ENCODE measurements at regions not wholly inside any gene's neighbourhood (a gene's known extent, or its start where the extent isn't known, plus 50 kb on each side); places are given as distances from the start of the nearest gene placed in this dataset.

GRCh38 chr1:219782311-219782710 is 146.0 kb downstream of the SLC30A10 start:
- H3K4me3 Mint-ChIP-seq: no peak overlapping the region
- H3K27me3 Mint-ChIP-seq (ENCODE audit: low read depth): peaks cover 4% of the 10 kb centered on the region
- DNase-seq: no peak
- H3K36me3 Mint-ChIP-seq (ENCODE audit: low read depth): no peaks in the 10 kb centered on the region
- H3K4me1 Mint-ChIP-seq (ENCODE audit: low read depth): no peaks in the 10 kb centered on the region
- CTCF ChIA-PET: interaction anchor here (1.4 kb wide), 1 partner anchor 15 kb away, joined by 4 read pairs; no protein-coding TSS in a partner anchor
- no peak overlapping the region for H3K27ac Mint-ChIP-seq
- no peaks in the 10 kb centered on the region for H3K9me3 Mint-ChIP-seq
- intact Hi-C loops (cut with micrococcal nuclease): no loop called here

DNA sequence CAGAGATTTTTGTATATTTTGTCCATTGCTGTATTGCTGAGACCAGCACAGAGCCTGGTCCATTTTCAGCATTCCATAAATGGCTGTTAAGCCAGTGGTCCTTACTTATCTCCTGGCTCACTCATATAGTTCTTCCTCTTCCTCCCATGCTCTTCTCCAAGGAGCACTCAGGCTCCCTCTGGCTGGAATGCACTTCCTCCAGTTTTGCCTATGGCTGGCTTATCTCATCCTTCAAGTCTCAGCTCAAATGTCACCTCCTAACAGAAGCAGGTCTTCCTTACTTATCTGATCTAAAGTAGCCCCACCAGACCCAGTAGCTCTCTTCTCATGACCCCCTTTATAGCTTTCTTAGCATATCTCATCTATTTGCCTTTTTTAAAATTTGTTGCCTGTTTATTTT is 146.9 kb downstream of the SLC30A10 start:
- no peak overlapping the region for H3K27ac Mint-ChIP-seq
- CTCF ChIA-PET: no interaction called here
- no peaks in the 10 kb centered on the region for H3K36me3 Mint-ChIP-seq (ENCODE audit: low read depth)
- DNase-seq: no peak
- no peak overlapping the region for H3K4me3 Mint-ChIP-seq
- H3K27me3 Mint-ChIP-seq (ENCODE audit: low read depth): peaks cover 4% of the 10 kb centered on the region
- no peaks in the 10 kb centered on the region for H3K4me1 Mint-ChIP-seq (ENCODE audit: low read depth)
- no peaks in the 10 kb centered on the region for H3K9me3 Mint-ChIP-seq
- intact Hi-C loops (cut with micrococcal nuclease): no loop called here

DNA sequence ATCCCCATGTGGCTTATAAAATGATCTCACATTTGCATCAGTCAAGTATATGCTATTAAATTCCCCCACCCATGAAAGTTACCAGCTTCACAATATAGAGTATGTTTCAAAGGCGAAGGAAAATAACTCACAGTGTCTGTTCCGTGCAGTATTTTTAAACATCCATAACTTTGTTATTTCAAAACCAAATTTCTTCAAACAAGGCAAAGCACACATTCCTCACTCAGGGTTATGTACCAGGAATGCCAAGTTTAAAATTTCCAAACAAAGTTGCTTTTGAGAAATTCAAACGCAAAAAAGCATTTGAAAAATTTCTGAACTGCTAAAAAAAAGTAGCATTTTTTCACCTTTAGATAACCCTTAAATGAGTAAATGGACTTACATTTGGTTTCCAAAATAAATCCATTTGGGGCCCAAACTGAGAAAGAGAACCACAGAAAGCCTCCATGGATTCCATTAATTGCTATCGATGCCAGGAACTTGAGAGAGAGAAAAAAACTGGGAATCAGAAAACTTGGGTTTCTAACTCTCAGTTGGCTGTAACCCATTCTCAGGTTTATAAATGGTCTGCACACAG is 149.5 kb downstream of the SLC30A10 start:
- Mint-ChIP-seq H3K27ac (no peak overlapping the region), H3K27me3 (ENCODE audit: low read depth) (no peaks in the 10 kb centered on the region), H3K4me3 (no peak overlapping the region), H3K9me3 (no peaks in the 10 kb centered on the region), H3K36me3 (ENCODE audit: low read depth) (no peaks in the 10 kb centered on the region), H3K4me1 (ENCODE audit: low read depth) (no peaks in the 10 kb centered on the region)
- intact Hi-C loops (cut with micrococcal nuclease): no loop called here
- no peak for DNase-seq
- CTCF ChIA-PET: no interaction called here

DNA sequence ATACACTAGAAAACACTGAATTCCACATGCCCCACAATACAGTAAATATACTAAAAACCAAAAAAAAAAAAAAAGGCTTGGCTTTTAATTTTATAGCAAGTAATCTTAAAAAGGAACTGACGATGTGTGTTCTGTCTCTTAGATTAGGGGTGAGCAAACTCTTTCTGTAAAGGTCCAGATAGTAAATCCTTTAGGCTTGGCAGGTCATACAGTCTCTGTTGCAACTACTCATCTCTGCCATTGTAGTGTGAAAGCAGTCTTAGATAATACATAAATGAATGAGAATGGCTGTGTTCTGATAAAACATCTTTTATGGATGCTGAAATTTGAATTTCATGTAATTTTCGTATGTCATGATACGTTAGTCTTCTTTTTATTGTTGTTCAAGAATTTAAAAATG is 150.2 kb downstream of the SLC30A10 start:
- DNase-seq: no peak
- H3K27ac Mint-ChIP-seq: no peak overlapping the region
- H3K36me3 Mint-ChIP-seq (ENCODE audit: low read depth): no peaks in the 10 kb centered on the region
- H3K9me3 Mint-ChIP-seq: no peaks in the 10 kb centered on the region
- no peaks in the 10 kb centered on the region for H3K27me3 Mint-ChIP-seq (ENCODE audit: low read depth)
- intact Hi-C loops (cut with micrococcal nuclease): no loop called here
- CTCF ChIA-PET: no interaction called here
- no peak overlapping the region for H3K4me3 Mint-ChIP-seq
- no peaks in the 10 kb centered on the region for H3K4me1 Mint-ChIP-seq (ENCODE audit: low read depth)

DNA sequence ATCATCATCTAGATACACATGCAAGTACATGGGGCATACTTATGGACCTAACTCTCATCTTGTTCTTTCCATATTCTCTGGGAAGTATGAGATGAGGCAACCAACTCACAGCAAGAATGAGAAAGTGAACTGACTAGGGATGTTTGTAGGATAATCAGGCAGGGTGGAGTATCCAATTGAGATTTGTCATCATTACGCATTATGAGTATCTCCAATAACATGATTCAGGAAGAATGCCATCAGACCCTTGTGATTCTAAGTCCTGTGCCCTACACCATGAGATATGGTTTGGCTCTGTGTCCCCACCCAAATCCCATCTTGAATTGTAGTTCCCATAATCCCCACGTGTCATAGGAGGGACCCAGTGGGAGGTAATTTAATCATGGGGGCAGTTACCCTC is 154.0 kb downstream of the SLC30A10 start:
- DNase-seq: no peak
- no peak overlapping the region for H3K4me3 Mint-ChIP-seq
- intact Hi-C loops (cut with micrococcal nuclease): no loop called here
- no peaks in the 10 kb centered on the region for H3K9me3 Mint-ChIP-seq
- H3K27ac Mint-ChIP-seq: no peak overlapping the region
- CTCF ChIA-PET: no interaction called here
- no peaks in the 10 kb centered on the region for H3K27me3 Mint-ChIP-seq (ENCODE audit: low read depth)
- no peaks in the 10 kb centered on the region for H3K36me3 Mint-ChIP-seq (ENCODE audit: low read depth)
- H3K4me1 Mint-ChIP-seq (ENCODE audit: low read depth): no peaks in the 10 kb centered on the region

- intact Hi-C loops (cut with micrococcal nuclease): no loop called here
- no peak for DNase-seq
- Mint-ChIP-seq H3K4me3 (no peak overlapping the region), H3K27ac (no peak overlapping the region), H3K36me3 (ENCODE audit: low read depth) (no peaks in the 10 kb centered on the region), H3K27me3 (ENCODE audit: low read depth) (no peaks in the 10 kb centered on the region), H3K9me3 (peaks cover 3% of the 10 kb centered on the region), H3K4me1 (ENCODE audit: low read depth) (no peaks in the 10 kb centered on the region)
- CTCF ChIA-PET: no interaction called here
These were observed 154.6 kb downstream of the SLC30A10 start for GRCh38 chr1:219773775-219774174.

DNA sequence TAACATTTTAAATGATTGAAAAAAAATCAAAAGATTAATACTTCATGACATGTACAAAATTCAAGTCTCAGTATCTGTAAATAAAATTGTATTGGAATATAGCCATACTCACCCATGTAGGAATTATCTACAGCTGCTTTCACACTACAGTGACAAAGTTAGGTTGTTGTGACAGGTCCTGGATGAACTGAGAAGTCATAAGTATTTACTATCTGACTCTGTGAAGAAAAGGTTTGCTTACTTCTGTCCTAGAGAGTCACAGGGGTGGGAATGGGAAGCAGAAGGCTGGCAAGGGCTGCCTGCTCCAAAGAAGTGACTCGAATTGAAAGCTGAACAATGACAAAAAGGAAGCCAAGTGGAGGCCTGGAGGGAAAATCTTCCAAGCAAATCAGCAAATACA is 155.2 kb downstream of the SLC30A10 start:
- no peak overlapping the region for H3K4me3 Mint-ChIP-seq
- CTCF ChIA-PET: no interaction called here
- H3K27ac Mint-ChIP-seq: no peak overlapping the region
- intact Hi-C loops (cut with micrococcal nuclease): no loop called here
- no peaks in the 10 kb centered on the region for H3K27me3 Mint-ChIP-seq (ENCODE audit: low read depth)
- H3K4me1 Mint-ChIP-seq (ENCODE audit: low read depth): no peaks in the 10 kb centered on the region
- DNase-seq: no peak
- no peaks in the 10 kb centered on the region for H3K36me3 Mint-ChIP-seq (ENCODE audit: low read depth)
- peaks cover 6% of the 10 kb centered on the region for H3K9me3 Mint-ChIP-seq

- Mint-ChIP-seq H3K4me3 (no peak overlapping the region), H3K27me3 (ENCODE audit: low read depth) (no peaks in the 10 kb centered on the region), H3K27ac (no peak overlapping the region), H3K4me1 (ENCODE audit: low read depth) (no peaks in the 10 kb centered on the region), H3K36me3 (ENCODE audit: low read depth) (no peaks in the 10 kb centered on the region), H3K9me3 (peaks cover 6% of the 10 kb centered on the region)
- no peak for DNase-seq
- intact Hi-C loops (cut with micrococcal nuclease): no loop called here
- CTCF ChIA-PET: no interaction called here
These were observed 155.9 kb downstream of the SLC30A10 start for GRCh38 chr1:219772265-219773036.

DNA sequence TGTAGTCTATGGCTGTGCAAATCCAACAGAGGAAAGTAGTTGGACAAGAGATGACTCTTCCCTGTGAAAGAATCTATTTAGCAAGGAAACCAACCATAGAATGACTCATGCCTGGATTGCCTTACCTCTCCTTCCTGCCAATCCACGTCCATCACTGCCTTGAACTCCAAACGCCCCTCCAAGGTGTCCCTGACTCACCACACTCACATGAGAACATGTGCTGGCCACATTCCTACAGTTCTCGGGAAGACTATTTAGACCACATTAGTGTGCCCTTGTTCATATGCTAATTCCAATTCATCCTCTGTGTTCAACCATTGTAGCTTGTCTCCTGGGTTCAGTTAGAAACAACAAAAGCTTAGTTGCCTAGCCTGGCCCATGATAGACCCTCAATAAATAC is 157.3 kb downstream of the SLC30A10 start:
- no peaks in the 10 kb centered on the region for H3K4me1 Mint-ChIP-seq (ENCODE audit: low read depth)
- no peaks in the 10 kb centered on the region for H3K27me3 Mint-ChIP-seq (ENCODE audit: low read depth)
- H3K9me3 Mint-ChIP-seq: peaks cover 6% of the 10 kb centered on the region
- CTCF ChIA-PET: no interaction called here
- intact Hi-C loops (cut with micrococcal nuclease): no loop called here
- no peak for DNase-seq
- no peaks in the 10 kb centered on the region for H3K36me3 Mint-ChIP-seq (ENCODE audit: low read depth)
- no peak overlapping the region for H3K4me3 Mint-ChIP-seq
- no peak overlapping the region for H3K27ac Mint-ChIP-seq

DNA sequence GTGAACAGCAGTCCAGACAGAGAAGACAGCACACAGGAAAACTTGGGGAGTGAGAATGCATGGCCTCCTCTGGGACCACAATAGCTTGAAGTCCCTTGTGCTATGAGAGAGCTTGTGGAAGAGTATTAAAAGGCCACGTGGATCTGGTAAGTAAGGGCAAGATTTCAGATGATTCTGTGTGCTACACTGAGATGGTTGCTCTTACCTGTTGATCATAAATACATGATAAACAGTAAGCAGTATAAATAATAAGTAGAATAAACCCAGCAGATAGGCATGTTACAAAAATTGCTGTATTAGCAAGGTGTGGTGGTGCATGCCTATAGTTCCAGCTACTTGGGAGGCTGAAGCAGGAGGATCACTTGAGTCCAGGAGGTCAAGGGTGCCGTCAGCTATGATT is 150.4 kb upstream of the ZC3H11B start:
- intact Hi-C loops (cut with micrococcal nuclease): no loop called here
- CTCF ChIA-PET: no interaction called here
- DNase-seq: no peak
- no peaks in the 10 kb centered on the region for H3K4me1 Mint-ChIP-seq (ENCODE audit: low read depth)
- H3K9me3 Mint-ChIP-seq: peaks cover 2% of the 10 kb centered on the region
- no peaks in the 10 kb centered on the region for H3K36me3 Mint-ChIP-seq (ENCODE audit: low read depth)
- peaks cover 2% of the 10 kb centered on the region for H3K27me3 Mint-ChIP-seq (ENCODE audit: low read depth)
- H3K27ac Mint-ChIP-seq: no peak overlapping the region
- no peak overlapping the region for H3K4me3 Mint-ChIP-seq

- H3K36me3 Mint-ChIP-seq (ENCODE audit: low read depth): no peaks in the 10 kb centered on the region
- CTCF ChIA-PET: no interaction called here
- H3K27me3 Mint-ChIP-seq (ENCODE audit: low read depth): peaks cover 2% of the 10 kb centered on the region
- no peaks in the 10 kb centered on the region for H3K4me1 Mint-ChIP-seq (ENCODE audit: low read depth)
- intact Hi-C loops (cut with micrococcal nuclease): no loop called here
- H3K27ac Mint-ChIP-seq: no peak overlapping the region
- no peak overlapping the region for H3K4me3 Mint-ChIP-seq
- H3K9me3 Mint-ChIP-seq: peaks cover 2% of the 10 kb centered on the region
- no peak for DNase-seq
These were observed 148.4 kb upstream of the ZC3H11B start for GRCh38 chr1:219761208-219761860.

DNA sequence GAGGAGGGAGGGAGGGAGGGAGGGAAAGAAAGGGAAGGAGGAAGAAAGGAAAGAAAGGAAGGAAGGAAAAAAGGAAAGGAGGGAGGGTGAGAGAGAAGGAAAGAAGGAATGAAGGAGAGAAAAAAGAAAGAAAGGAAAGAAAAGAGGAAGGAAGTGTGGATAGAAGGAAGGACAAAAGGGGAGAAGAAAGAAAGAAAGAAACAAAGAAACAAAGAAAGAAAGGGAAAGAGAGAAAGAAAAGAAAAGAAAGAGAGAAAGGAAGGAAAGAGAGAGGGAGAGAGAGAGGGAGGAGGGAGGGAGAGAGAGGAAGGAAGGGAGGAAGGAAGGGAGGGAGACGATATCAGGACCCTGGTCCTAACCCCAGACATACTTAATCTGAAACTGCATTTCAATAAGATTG is 146.2 kb upstream of the ZC3H11B start:
- Mint-ChIP-seq H3K27ac (no peak overlapping the region), H3K27me3 (ENCODE audit: low read depth) (peaks cover 2% of the 10 kb centered on the region), H3K36me3 (ENCODE audit: low read depth) (no peaks in the 10 kb centered on the region), H3K9me3 (peaks cover 2% of the 10 kb centered on the region), H3K4me3 (no peak overlapping the region), H3K4me1 (ENCODE audit: low read depth) (no peaks in the 10 kb centered on the region)
- intact Hi-C loops (cut with micrococcal nuclease): no loop called here
- CTCF ChIA-PET: no interaction called here
- no peak for DNase-seq

GRCh38 chr1:219757890-219758289 is 145.0 kb upstream of the ZC3H11B start:
- Mint-ChIP-seq H3K27me3 (ENCODE audit: low read depth) (peaks cover 2% of the 10 kb centered on the region), H3K9me3 (peaks cover 2% of the 10 kb centered on the region), H3K27ac (no peak overlapping the region), H3K36me3 (ENCODE audit: low read depth) (no peaks in the 10 kb centered on the region), H3K4me3 (no peak overlapping the region), H3K4me1 (ENCODE audit: low read depth) (no peaks in the 10 kb centered on the region)
- no peak for DNase-seq
- CTCF ChIA-PET: no interaction called here
- intact Hi-C loops (cut with micrococcal nuclease): no loop called here
